Stimulated activated CD4-positive, alpha-beta T cell treated with anti-CD3 and anti-CD28 coated beads, Interleukin-2, amount 100 ng/mL, for 4 hours (primary cell): ENCODE measurements at regions not wholly inside any gene's neighbourhood (a gene's known extent, or its start where the extent isn't known, plus 50 kb on each side); places are given as distances from the start of the nearest gene placed in this dataset.
"Not testable (repeated sequence)": the region's sequence is repeated elsewhere in the genome, so short reads cannot be mapped to it uniquely, and the experiment has no call there.

Experiments used
- DNase-seq: peaks from one replicate; pipeline ENCODE4 v3.0.0-alpha.2; 2020; ENCODE audit warnings: low read depth

DNA sequence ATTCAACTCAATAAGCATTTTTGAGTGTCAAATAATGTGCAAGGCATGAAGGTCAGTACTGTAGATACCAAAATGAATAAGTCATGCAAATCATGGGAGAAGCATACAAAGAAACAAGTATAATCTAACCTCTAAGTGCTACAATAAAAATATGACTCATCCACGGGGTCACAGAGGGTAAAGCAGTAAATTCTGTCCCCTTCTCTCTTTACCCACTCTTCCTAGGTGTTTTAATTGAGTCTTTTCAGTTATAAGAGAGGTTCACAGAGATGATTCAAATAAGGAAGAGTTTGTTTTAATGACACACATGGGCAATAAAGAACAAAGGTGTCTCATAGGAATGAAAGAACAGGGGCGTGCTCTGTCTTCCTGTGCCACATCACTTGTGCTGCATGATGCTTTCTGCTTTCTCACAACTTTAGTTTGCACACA is 71.5 kb upstream of the DAAM1 start:
- DNase-seq = no peak

- DNase-seq = no peak
These were observed 70.5 kb upstream of the DAAM1 start for GRCh38 chr14:59117754-59118528.

GRCh38 chr14:59120921-59121320 is 67.5 kb upstream of the DAAM1 start:
- no peak for DNase-seq

DNA sequence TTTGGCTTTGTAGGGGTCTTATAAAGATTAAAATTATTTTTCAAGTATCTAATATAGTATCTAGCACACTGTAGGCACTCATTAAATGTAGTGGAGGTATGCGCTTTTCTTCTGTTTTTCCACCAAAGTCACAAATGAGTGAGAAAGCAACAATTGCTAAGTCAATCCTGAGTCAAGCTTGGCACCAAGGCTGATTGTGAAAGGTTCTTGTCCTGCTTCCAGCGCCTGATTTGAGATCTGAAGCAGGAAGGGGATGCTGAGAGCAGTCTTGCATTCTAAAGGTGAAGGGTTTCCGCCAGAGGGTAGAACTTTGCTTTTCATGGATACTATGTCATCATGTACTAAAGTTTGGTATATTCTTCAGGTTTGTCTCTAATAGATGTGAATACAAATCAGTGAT is 64.9 kb upstream of the DAAM1 start:
- no peak for DNase-seq

- DNase-seq = no peak
These were observed 64.5 kb upstream of the DAAM1 start for GRCh38 chr14:59123975-59124374.

DNA sequence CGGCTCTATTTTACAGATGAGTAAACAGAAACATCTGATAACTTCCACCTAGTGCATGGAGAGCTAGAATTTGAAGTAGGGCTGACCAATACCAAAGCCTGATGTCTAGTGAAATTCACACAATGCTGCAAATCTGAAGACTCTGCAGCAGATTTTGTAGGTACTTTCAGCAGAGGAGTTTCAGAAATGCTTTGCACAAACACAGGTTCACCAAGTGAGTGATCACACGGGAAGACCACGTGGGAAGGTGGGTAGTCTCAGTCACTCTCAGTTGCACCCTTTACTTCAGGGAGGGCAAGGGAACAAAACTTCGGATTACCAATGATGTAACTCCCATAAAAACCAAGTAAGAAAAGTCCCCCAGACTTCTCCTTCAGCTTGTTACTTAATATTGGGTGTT is 63.3 kb upstream of the DAAM1 start:
- DNase-seq = no peak

GRCh38 chr14:59126714-59127436 is 61.6 kb upstream of the DAAM1 start:
- DNase-seq = peak; percentile 9

- DNase-seq = no peak
These were observed 61.1 kb upstream of the DAAM1 start for GRCh38 chr14:59127437-59127732.

DNA sequence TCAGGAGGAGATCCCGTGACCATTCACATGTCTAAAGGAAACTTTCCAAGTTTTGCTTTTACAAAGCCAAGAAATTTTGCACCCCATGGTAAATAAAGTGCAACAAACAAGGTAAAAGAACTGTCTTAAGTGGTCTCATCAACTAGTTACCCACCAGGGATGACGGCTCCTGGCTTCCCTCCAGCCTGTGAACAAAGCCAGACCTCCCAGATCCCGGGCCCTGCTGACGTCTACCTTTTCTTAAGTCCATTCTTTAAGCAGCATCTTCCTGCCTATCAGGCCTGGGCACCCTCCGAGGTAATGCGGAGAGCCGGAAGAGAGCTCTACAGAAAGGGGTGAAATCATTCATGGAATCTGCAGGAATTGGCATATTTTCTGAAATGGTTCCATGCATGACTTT is 58.0 kb upstream of the DAAM1 start:
- no peak for DNase-seq

GRCh38 chr14:59131938-59132795 is 56.3 kb upstream of the DAAM1 start:
- no peak for DNase-seq

- DNase-seq = no peak
These were observed 55.5 kb upstream of the DAAM1 start for GRCh38 chr14:59132796-59133494.

DNA sequence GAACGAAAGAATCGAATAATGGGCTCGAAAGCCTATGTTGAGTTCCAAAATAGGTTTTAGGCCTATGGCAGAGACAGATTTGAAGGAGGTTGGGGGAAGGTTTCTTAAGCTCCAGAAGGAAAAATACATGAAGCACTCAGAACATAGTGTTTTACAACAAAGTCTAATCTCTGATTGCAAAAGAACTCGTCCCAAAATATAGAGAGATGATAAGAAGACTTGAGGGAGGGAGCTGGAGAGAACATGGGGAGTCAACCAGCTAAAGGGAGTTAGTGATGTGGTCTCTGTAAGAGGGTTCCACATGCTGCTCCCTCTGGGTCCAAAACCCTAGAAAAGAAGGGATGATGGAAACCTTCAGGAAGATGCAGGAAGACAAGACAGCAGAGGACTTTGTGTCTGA is 54.8 kb upstream of the DAAM1 start:
- DNase-seq = no peak

- DNase-seq = no peak
These were observed 54.2 kb upstream of the DAAM1 start for GRCh38 chr14:59134307-59134706.

DNA sequence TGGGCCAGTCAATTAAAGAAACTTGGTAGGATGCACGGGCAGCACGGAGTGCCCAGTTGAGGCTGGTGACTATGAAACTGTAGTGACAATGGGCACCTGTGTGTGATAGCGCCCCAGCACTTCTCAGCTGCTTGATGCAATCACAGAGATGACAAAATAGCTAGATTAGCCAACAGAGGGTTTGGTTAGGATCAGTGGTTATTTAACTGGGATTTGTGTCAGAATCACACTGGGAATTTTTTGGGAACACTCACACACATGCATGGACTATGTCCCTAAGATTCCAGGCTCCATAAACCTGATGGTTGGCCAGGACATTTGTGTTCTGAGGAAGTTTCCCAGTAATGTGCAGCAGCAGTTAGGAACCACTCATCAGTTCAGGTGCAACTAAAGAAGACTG is 51.2 kb upstream of the DAAM1 start:
- no peak for DNase-seq

- not testable (repeated sequence) for DNase-seq
These were observed 49.9 kb upstream of the DAAM1 start for GRCh38 chr14:59138576-59138975.
